SK-N-MC (cell line): ENCODE measurements at regions not wholly inside any gene's neighbourhood (a gene's known extent, or its start where the extent isn't known, plus 50 kb on each side); places are given as distances from the start of the nearest gene placed in this dataset.
"Not testable (repeated sequence)": the region's sequence is repeated elsewhere in the genome, so short reads cannot be mapped to it uniquely, and the experiment has no call there.

ENCODE experiments used
- DNase-seq: peaks from one replicate; pipeline ENCODE4 v3.0.0-alpha.2; 2011; ENCODE audit warnings: low read depth, low spot score
- H3K27ac ChIP-seq: fragments of 200-600 bp; sonication (generic); 2 replicates; pipeline ENCODE4 v1.5.1; 2016; ENCODE audit warnings: mixed run types
- H3K36me3 ChIP-seq: fragments of 200-600 bp; sonication (generic); 2 replicates; pipeline ENCODE4 v1.6.1; 2017; ENCODE audit warnings: antibody characterized with exemption, low read length, mixed read lengths; ENCODE audit not compliant: insufficient read depth
- H3K4me3 ChIP-seq: fragments of 200-600 bp; sonication (generic); 2 replicates; pipeline ENCODE4 v1.5.1; 2016
- H3K9ac ChIP-seq: fragments of 200-600 bp; sonication (generic); 2 replicates; pipeline ENCODE4 v1.8.0; 2017; ENCODE audit warnings: mixed run types, mixed read lengths; ENCODE audit not compliant: insufficient read length
- H3K9me3 ChIP-seq: fragments of 200-600 bp; sonication (generic); 2 replicates; pipeline ENCODE4 v1.6.1; 2017; ENCODE audit warnings: low read depth, mild to moderate bottlenecking, antibody characterized with exemption, low read length, moderate library complexity, mixed read lengths

DNA sequence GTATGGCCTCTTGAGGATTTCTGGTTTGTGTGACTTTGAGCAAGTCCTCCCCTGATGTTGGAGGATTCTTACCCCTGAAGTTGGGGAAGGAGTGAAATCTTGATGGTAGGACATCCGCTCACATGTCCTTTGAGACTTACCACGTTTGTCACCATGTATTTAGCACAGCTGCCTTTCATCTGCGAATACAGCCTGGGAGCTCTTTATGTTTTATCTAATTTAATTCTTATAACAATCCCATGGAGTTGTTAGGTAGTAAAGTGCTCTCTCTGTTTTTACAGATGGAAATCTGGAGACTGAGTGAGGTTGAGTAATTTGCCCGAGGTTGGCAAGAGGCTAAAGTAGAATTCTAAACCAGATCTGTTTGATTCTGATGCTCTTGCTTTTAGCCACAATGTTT, 154.9 kb upstream of the PLGLB2 start:
- H3K9me3 ChIP-seq, DNase-seq, H3K9ac ChIP-seq, H3K27ac ChIP-seq, H3K4me3 ChIP-seq, H3K36me3 ChIP-seq: not testable (repeated sequence)

DNA sequence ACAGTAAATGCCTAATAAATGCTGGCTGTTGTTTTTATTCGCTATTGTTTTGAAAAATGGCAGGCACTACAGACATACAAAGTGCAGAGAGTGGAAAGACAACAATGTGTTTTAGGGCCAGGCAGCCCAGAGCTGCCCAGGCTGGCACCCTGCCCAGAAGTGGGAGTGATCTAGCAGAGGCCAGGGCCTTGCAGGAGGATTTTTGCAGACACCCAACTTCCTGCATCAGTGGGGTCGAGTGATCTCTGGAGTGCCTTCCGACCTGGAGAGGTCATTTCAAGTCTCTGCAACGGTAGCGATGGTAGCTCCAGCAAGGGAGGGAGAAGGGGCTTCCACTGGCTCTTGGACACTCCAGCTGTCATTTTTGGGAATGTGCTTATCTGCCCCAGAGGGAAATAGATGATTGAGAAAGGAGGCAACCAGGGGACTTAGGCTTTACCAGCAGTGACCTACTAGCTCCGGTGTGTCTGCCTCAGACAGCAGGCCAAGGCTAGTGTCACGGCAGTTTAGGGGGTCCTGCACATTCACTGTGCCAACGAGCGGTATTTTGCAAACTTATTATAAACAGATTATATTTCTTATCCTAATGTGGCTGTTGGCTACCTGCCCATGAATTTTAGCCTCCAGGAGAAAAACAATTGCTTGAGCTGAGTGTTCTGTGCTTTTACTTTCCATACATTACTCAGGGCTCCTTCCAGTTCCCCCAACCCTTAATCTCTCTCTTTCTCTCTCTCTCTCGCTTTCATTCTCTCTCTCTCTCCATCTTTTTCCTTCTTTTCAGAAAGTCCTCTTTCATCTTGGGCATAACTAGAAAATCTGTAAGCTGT, 153.9 kb upstream of the PLGLB2 start:
- H3K36me3 ChIP-seq, H3K9ac ChIP-seq, DNase-seq, H3K9me3 ChIP-seq, H3K4me3 ChIP-seq, H3K27ac ChIP-seq: not testable (repeated sequence)

DNA sequence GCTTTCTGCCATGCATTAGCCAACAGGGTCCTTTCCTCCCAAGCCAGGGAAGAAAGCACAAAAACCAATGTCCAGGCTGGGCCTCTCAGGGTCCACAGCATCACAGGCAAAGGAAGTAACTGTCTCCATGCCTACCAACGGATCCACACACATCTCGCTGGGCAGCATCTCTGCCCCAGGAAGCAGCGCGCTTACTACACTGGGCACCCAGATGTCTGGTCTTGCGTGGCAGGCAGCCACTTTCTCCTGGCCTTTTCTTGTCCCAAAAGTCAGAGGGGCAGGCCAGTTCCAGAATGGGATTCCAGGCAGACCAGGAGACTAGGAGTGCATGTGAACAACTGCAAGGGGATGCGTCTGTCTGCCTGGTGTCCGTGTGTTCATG, 153.3 kb upstream of the PLGLB2 start:
- H3K4me3 ChIP-seq, H3K9ac ChIP-seq, H3K27ac ChIP-seq, H3K36me3 ChIP-seq, H3K9me3 ChIP-seq, DNase-seq: not testable (repeated sequence)

DNA sequence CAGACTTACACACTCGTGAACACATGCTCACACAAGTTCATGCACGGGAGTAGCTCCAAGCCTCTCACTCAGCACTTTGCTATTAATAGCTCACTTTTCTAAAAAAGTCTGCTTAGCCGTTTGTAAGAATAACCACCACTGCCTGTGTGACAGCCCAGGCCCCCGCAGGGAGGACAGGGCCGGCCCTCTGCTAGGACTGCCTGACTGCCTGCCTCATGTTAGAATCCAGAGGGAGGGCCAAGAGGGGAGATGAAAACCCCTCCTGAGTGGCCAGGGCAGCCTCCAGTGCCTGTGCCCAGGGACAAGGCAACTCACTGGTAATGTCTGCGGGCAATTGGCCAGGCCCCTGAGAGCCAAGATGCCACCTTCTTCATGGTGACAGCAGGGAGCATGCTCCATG, 152.9 kb upstream of the PLGLB2 start:
- not testable (repeated sequence) for H3K4me3 ChIP-seq, H3K9ac ChIP-seq, DNase-seq, H3K36me3 ChIP-seq, H3K9me3 ChIP-seq, H3K27ac ChIP-seq

DNA sequence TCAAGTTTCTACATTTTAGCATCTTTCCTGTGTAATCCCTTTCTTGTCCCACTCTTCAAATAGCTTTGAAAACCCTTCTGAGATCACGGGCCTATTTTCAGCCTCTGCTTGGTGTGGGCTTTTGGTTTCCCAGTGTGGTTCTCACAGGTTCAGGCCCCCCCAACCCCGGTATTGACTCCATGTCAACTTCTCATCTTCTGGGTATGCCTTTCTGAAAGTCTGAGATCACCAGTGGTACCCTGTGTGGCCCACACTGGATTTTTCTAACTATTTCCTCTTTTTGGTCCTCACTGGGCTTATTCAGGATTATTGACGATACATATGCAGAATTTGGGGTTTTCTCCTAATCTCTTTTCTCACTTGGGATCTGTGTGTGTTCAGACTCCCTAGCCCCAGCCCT, 146.9 kb upstream of the PLGLB2 start:
- not testable (repeated sequence) for H3K9ac ChIP-seq, H3K4me3 ChIP-seq, H3K27ac ChIP-seq, H3K9me3 ChIP-seq, DNase-seq, H3K36me3 ChIP-seq

DNA sequence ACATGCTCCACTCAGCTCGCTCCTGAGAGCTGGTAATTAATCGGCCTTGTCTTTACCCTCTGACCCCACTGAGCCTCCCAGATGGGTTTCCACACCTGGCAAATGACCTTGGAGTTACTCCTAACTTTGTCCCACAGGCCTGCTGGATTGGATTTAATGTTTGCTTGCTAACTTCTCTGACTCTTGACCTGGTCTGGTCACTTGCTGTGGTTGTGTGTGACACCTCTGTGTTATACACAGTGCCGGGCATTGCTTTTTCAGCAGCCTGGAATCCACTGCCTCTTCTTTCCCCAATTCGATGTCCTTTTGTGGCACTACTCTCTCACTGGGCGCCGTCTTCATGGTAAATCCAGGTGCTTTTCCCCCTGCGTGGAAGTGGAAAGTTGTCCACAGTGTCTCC, 145.8 kb upstream of the PLGLB2 start:
- H3K36me3 ChIP-seq, H3K4me3 ChIP-seq, H3K9me3 ChIP-seq, DNase-seq, H3K9ac ChIP-seq, H3K27ac ChIP-seq: not testable (repeated sequence)

DNA sequence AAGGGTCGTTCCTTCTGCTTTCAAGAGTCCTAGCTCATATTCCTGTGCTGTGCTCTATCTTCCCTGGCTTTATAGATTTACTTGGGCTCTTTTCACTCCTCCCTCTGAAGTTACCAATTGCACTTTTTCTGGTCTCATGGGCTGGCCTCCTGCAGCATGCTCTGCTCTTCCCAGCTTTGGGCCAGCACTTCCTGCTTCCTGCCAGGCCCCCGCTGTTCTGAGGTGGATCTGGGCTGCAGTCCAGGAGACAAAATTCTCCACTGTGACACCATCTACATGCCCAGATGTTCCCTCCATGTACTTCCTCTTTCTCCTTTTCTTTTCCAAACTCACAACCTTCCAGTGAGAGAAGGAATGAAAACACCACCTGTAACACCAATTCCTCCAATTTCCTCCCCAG, 145.2 kb upstream of the PLGLB2 start:
- H3K4me3 ChIP-seq, H3K9ac ChIP-seq, H3K36me3 ChIP-seq, H3K27ac ChIP-seq, H3K9me3 ChIP-seq, DNase-seq: not testable (repeated sequence)

DNA sequence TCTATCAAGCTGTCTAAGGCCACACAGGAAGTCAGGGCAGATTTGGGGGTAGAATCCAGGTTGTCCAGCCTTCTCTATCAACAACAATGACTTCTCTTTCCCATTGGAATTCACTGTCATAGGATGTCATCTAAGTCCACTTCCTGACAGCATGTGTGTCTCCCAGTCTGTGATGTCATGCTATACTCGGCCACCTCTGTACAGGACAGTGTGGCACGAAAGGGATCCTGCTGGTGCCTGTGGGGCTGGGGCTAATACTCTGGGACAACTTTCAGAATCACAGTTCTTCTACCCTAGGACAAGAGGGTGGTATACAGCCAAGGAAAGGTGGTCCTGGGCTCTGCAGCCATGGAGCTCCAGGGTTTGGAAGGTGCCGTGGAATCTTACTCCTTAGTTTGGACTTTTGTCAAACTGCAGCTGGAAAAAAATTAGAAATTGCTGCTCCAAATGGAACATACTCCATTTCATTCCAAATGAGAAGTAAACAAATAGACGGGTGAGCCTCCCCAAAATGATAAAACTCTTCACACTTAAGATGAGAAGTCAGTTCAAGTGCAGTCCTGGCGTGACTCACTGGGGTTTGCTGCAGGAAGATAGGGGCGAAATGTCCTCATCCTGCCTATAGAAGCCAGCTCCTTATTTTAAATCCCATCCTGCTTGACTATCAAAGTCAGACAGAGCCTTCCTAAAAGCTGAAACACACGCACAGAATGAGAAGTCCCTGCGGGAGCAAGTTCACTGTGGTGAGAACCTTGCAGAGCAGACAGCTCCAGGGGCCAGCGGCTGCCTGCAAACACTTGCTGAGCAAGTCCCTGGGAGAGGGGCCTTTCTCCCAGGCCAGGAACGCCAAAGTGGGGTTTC, 144.2 kb upstream of the PLGLB2 start:
- H3K27ac ChIP-seq, H3K4me3 ChIP-seq, DNase-seq, H3K9ac ChIP-seq, H3K9me3 ChIP-seq, H3K36me3 ChIP-seq: not testable (repeated sequence)

DNA sequence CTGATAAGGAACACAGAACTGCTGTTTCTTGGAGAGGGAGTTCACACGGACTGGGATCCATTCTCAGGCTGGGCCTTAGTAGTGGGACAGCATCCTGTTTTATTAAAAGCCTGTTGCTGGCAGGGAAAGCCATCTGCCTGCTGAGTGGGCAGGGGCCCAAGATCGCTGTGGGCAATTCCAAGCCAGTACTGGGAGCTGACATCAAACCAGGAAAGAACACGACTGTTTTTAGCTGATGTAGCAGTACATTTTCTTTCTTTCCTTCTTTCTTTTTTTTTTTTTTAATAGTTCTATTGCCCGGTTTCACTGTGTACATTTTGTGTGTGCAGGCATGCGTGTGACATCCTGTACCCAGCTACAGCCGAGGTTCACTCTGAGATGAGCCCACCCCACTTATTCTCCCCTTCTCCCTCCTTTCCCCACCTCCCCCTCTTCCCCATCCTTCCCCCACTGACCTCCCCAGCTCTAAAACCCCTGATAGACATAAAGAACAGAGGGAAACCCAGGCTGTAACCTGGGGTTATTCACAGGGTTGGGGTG, 143.5 kb upstream of the PLGLB2 start:
- not testable (repeated sequence) for H3K9me3 ChIP-seq, H3K27ac ChIP-seq, H3K4me3 ChIP-seq, DNase-seq, H3K9ac ChIP-seq, H3K36me3 ChIP-seq

DNA sequence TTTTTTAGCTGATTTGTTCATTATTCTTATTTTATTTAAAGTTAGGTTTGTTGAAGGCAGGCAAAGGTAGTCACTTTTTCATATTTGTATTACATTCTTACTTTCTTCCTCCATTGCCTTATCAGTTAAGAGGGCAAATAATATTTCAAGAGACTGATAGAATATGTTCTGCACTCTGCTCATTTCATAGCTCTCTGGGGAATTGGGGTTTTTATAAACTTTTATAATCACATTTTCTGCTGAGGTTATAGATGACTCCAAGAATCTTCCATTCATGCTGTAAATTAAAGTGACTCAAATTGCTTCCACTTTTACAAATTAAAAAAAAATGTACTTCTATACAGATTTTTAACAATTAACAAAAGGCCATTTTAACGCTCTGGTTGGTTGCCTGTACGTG, 142.9 kb upstream of the PLGLB2 start:
- H3K36me3 ChIP-seq, H3K9ac ChIP-seq, H3K27ac ChIP-seq, H3K9me3 ChIP-seq, H3K4me3 ChIP-seq: not testable (repeated sequence)
- peak; percentile 61 for DNase-seq

DNA sequence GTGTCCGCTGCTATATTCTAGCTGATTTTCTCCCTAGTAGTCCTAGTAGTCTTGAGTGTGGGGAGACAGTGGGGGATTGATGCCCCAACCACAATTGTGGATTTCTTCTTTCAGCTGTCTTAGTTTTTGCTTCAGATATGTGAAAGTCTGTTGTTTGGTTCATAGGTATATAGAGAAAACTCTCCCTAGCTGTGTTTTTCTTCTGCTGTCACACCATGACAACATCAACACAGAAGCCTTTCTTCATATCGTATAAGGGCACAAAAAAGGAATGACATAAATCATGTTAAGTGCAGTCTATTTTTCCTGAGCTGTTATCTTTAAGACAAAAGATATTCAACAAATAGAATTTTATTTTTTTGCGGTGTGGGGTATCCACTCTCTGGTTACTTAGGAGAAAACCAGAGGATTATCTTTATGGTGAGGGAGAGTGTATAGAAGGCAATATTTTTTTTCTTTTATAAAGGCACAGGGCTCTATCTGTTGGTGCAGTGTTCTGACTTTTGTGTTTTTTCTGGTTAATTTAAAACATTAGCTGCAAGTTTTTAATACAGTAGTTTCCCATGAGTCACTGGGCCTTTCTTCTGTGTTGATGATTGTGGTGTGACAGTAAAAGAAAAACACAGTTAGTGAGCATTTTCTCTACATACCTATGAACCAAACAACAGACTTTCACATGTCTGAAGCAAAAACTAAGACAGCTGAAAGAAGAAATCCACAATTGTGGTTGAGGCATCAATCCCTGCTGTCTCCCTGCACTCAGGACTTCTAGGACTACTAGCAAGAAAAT, 139.3 kb upstream of the PLGLB2 start:
- H3K9me3 ChIP-seq, H3K27ac ChIP-seq, DNase-seq, H3K36me3 ChIP-seq, H3K4me3 ChIP-seq, H3K9ac ChIP-seq: not testable (repeated sequence)

DNA sequence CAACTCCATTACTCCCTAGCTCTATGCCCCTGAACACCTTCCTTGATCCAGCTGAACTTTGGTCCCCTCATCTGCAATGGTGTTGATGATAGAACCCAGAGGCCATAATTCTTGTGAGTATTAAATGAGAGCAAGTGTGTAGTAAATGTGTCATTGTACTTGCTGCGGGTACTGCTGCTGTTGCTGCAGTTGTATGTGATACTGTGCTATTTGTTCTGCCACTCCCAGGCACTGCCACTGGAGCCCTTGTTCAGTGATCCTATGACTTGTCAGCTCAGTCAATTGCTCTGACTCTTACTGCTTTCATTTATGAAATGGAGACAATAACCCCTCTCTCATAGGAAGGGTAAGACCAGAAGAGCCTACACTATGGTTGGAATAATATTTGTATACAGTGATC, 136.9 kb upstream of the PLGLB2 start:
- not testable (repeated sequence) for H3K4me3 ChIP-seq, H3K9ac ChIP-seq, DNase-seq, H3K27ac ChIP-seq, H3K9me3 ChIP-seq, H3K36me3 ChIP-seq

DNA sequence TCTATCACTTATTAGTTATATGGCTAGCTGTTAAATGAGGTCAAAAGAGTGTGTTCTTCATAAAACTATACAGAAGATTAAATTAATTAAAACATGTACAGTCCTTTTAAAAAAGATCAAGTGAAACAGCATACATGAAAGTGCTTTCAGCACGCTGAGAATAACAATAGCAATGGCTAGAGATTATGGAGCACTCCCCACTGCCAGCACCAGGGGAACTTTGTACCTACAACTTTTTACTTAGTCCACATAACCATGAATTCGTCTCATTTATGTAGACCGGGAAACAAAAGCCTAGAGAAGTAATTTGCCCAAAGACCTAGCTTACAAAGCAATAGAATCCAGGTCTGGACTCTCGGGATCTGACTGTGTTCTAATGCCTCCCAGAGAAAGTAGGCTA, 136.5 kb upstream of the PLGLB2 start:
- not testable (repeated sequence) for H3K4me3 ChIP-seq, H3K9me3 ChIP-seq, DNase-seq, H3K9ac ChIP-seq, H3K36me3 ChIP-seq, H3K27ac ChIP-seq

DNA sequence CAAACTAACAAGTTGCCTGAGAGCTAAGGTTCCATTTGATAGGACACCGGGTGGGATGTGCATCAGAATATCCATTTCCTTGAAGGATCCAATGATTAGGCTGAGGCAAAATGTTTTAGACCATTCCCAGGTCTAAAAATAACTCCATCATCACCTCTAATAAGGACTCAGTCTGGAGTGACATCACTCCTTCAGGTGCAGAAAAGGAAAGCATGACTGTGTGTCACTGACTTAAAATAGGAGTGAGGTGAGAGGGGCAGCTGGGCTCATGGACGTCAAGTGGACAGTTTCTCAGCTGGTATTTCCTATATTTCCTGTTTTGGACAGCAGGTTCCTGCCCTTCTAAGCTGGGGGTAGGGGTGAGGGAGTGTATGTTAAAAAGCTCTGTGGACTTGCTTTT, 135.9 kb upstream of the PLGLB2 start:
- not testable (repeated sequence) for H3K9me3 ChIP-seq, H3K36me3 ChIP-seq, H3K27ac ChIP-seq, H3K9ac ChIP-seq, DNase-seq, H3K4me3 ChIP-seq
